Cardiac fibroblast (primary cell): ENCODE measurements at regions not wholly inside any gene's neighbourhood (a gene's known extent, or its start where the extent isn't known, plus 50 kb on each side); places are given as distances from the start of the nearest gene placed in this dataset.

ENCODE experiments used
- DNase-seq, 2 donors: peaks; one replicate each; pipeline versions ENCODE4 v3.0.0 to v3.0.0-alpha.2; 2010; ENCODE audit warnings: low read depth in 2 of 2
- H3K4me3 ChIP-seq, 2 donors: replicated peaks in 1 of 2; 1 replicate in 1 of 2; 2 replicates in 1 of 2; pipeline ENCODE4 v1.5.1; 2011; ENCODE audit warnings: low read depth in 2 of 2, low read length in 2 of 2, mild to moderate bottlenecking in 2 of 2, moderate library complexity in 1 of 2
- CTCF ChIP-seq: IDR thresholded peaks from one replicate; pipeline ENCODE4 v1.5.1; 2011; ENCODE audit warnings: low read depth, mild to moderate bottlenecking, low read length, inconsistent platforms

- H3K4me3 ChIP-seq = no peak overlapping the region
- no peak for TF ChIP-seq CTCF
- no peak for DNase-seq
Observed at GRCh38 chr19:30272554-30272953, 99.6 kb upstream of the ZNF536 start.

- DNase-seq = no peak
- no peak for TF ChIP-seq CTCF
- no peak overlapping the region for H3K4me3 ChIP-seq
Observed at GRCh38 chr19:30273184-30273583, 99.0 kb upstream of the ZNF536 start.

GRCh38 chr19:30274987-30275386 is 97.2 kb upstream of the ZNF536 start:
- H3K4me3 ChIP-seq = no peak overlapping the region
- TF ChIP-seq CTCF = no peak
- DNase-seq = no peak

GRCh38 chr19:30276011-30276882 is 95.9 kb upstream of the ZNF536 start:
- DNase-seq = no peak
- TF ChIP-seq CTCF = no peak

GRCh38 chr19:30276883-30277280 is 95.3 kb upstream of the ZNF536 start:
- no peak for TF ChIP-seq CTCF
- no peak for DNase-seq
- no peak overlapping the region for H3K4me3 ChIP-seq

More at GRCh38 chr19:30276011-30276882, 95.9 kb upstream of the ZNF536 start:
- no peak overlapping the region for H3K4me3 ChIP-seq

- H3K4me3 ChIP-seq = no peak overlapping the region
- DNase-seq = no peak
- no peak for TF ChIP-seq CTCF
Observed at GRCh38 chr19:30277941-30278881, 94.0 kb upstream of the ZNF536 start.
